Stomach (tissue), 4 donors: ENCODE measurements at regions not wholly inside any gene's neighbourhood (a gene's known extent, or its start where the extent isn't known, plus 50 kb on each side); places are given as distances from the start of the nearest gene placed in this dataset.

Source experiments
- EP300 ChIP-seq: sonication (generic); formaldehyde crosslinking; IDR thresholded peaks from one replicate; pipeline ENCODE4 v1.6.1; 2017; ENCODE audit warnings: antibody characterized with exemption
- POLR2A ChIP-seq, 4 donors: fragments of 450-650 bp; IDR thresholded peaks; one replicate each; pipeline ENCODE4 v1.6.1; 2016; ENCODE audit warnings: antibody characterized with exemption in 4 of 4, control low read depth in 2 of 4, mild to moderate bottlenecking in 1 of 4, moderate library complexity in 1 of 4

- TF ChIP-seq EP300: no peak
- TF ChIP-seq POLR2A (IDR thresholded peaks at IDR 0.05): no peak
Observed at GRCh38 chr5:98490348-98490747, 283.1 kb upstream of the RGMB start.
